GM19452 (cell line): ENCODE measurements at regions not wholly inside any gene's neighbourhood (a gene's known extent, or its start where the extent isn't known, plus 50 kb on each side); places are given as distances from the start of the nearest gene placed in this dataset.

Source experiments
- ATAC-seq: cut with Tn5 transposase; IDR thresholded peaks from one replicate; pipeline ENCODE4 v1.9.1; 2021; ENCODE audit not compliant: unreplicated experiment

GRCh38 chr6:130670142-130670541 is 157.1 kb upstream of the SMLR1 start:
- no peak for ATAC-seq

- no peak for ATAC-seq
Measured at GRCh38 chr6:130671119-130671518, 156.1 kb upstream of the SMLR1 start.

- ATAC-seq: no peak
Measured at GRCh38 chr6:130671577-130671976, 155.6 kb upstream of the SMLR1 start.

GRCh38 chr6:130672153-130672552 is 155.1 kb upstream of the SMLR1 start:
- ATAC-seq: no peak

GRCh38 chr6:130674604-130675003 is 152.6 kb upstream of the SMLR1 start:
- ATAC-seq: no peak

- ATAC-seq: no peak
Measured at GRCh38 chr6:130675072-130675471, 152.1 kb upstream of the SMLR1 start.

- ATAC-seq: no peak
Measured at GRCh38 chr6:130676077-130676772, 151.0 kb upstream of the SMLR1 start.

- no peak for ATAC-seq
Measured at GRCh38 chr6:130676773-130677144, 150.4 kb upstream of the SMLR1 start.

- ATAC-seq: no peak
Measured at GRCh38 chr6:130677312-130677711, 149.9 kb upstream of the SMLR1 start.

GRCh38 chr6:130677766-130678165 is 149.4 kb upstream of the SMLR1 start:
- ATAC-seq: no peak

GRCh38 chr6:130679684-130680083 is 147.5 kb upstream of the SMLR1 start:
- ATAC-seq: no peak

- no peak for ATAC-seq
Measured at GRCh38 chr6:130680116-130680515, 147.1 kb upstream of the SMLR1 start.

GRCh38 chr6:130681028-130681427 is 146.2 kb upstream of the SMLR1 start:
- no peak for ATAC-seq

- no peak for ATAC-seq
Measured at GRCh38 chr6:130682066-130682465, 145.1 kb upstream of the SMLR1 start.

GRCh38 chr6:130683761-130684517 is 143.3 kb upstream of the SMLR1 start:
- ATAC-seq: no peak

- ATAC-seq: no peak
Measured at GRCh38 chr6:130692659-130693058, 134.5 kb upstream of the SMLR1 start.

GRCh38 chr6:130693944-130694343 is 133.3 kb upstream of the SMLR1 start:
- ATAC-seq: no peak

GRCh38 chr6:130694606-130695005 is 132.6 kb upstream of the SMLR1 start:
- no peak for ATAC-seq

- no peak for ATAC-seq
Measured at GRCh38 chr6:130696806-130697205, 130.4 kb upstream of the SMLR1 start.

GRCh38 chr6:130697271-130697994 is 129.8 kb upstream of the SMLR1 start:
- ATAC-seq: peak; percentile 45

- peak; percentile 96 for ATAC-seq
Measured at GRCh38 chr6:130697995-130698535, 129.1 kb upstream of the SMLR1 start.

GRCh38 chr6:130699742-130700141 is 127.5 kb upstream of the SMLR1 start:
- no peak for ATAC-seq
